ENCODE measurements at regions not wholly inside any gene's neighbourhood (a gene's known extent, or its start where the extent isn't known, plus 50 kb on each side); places are given as distances from the start of the nearest gene placed in this dataset.

- H3K4me1 Mint-ChIP-seq (ENCODE audit: low read depth) = no peaks in the 10 kb centered on the region
- H3K36me3 Mint-ChIP-seq (ENCODE audit: low read depth) = no peaks in the 10 kb centered on the region
- H3K27me3 Mint-ChIP-seq (ENCODE audit: low read depth) = no peaks in the 10 kb centered on the region
- no peaks in the 10 kb centered on the region for H3K9me3 Mint-ChIP-seq
- no peak overlapping the region for H3K27ac Mint-ChIP-seq
- H3K4me3 Mint-ChIP-seq = no peak overlapping the region
These were observed 417.0 kb upstream of the AGTR1 start for GRCh38 chr3:148280623-148281242.

- Mint-ChIP-seq H3K27me3 (ENCODE audit: low read depth) (peaks cover 7% of the 10 kb centered on the region), H3K4me1 (ENCODE audit: low read depth) (no peaks in the 10 kb centered on the region)
These were observed 408.5 kb upstream of the AGTR1 start for GRCh38 chr3:148289159-148289558.

GRCh38 chr3:148297013-148297412 lies 400.7 kb upstream of the AGTR1 start:
- peaks cover 13% of the 10 kb centered on the region for H3K9me3 Mint-ChIP-seq
- H3K4me3 Mint-ChIP-seq = no peak overlapping the region
- peaks cover 12% of the 10 kb centered on the region for H3K4me1 Mint-ChIP-seq (ENCODE audit: low read depth)
- peaks cover 3% of the 10 kb centered on the region for H3K27me3 Mint-ChIP-seq (ENCODE audit: low read depth)
- H3K27ac Mint-ChIP-seq = no peak overlapping the region
- H3K36me3 Mint-ChIP-seq (ENCODE audit: low read depth) = no peaks in the 10 kb centered on the region

More at GRCh38 chr3:148289159-148289558, 408.5 kb upstream of the AGTR1 start:
- H3K27ac Mint-ChIP-seq = no peak overlapping the region
- H3K36me3 Mint-ChIP-seq (ENCODE audit: low read depth) = no peaks in the 10 kb centered on the region
- no peak overlapping the region for H3K4me3 Mint-ChIP-seq
- peaks cover 5% of the 10 kb centered on the region for H3K9me3 Mint-ChIP-seq

- H3K9me3 Mint-ChIP-seq = no peaks in the 10 kb centered on the region
- H3K36me3 Mint-ChIP-seq (ENCODE audit: low read depth) = no peaks in the 10 kb centered on the region
- H3K27me3 Mint-ChIP-seq (ENCODE audit: low read depth) = no peaks in the 10 kb centered on the region
- H3K4me1 Mint-ChIP-seq (ENCODE audit: low read depth) = no peaks in the 10 kb centered on the region
- H3K27ac Mint-ChIP-seq = no peak overlapping the region
- no peak overlapping the region for H3K4me3 Mint-ChIP-seq
These were observed 390.3 kb upstream of the AGTR1 start for GRCh38 chr3:148307443-148307843.

GRCh38 chr3:148309390-148310035 lies 388.2 kb upstream of the AGTR1 start:
- Mint-ChIP-seq H3K27me3 (ENCODE audit: low read depth) (no peaks in the 10 kb centered on the region), H3K36me3 (ENCODE audit: low read depth) (no peaks in the 10 kb centered on the region), H3K9me3 (no peaks in the 10 kb centered on the region), H3K4me1 (ENCODE audit: low read depth) (no peaks in the 10 kb centered on the region), H3K27ac (no peak overlapping the region), H3K4me3 (no peak overlapping the region)

- H3K4me1 Mint-ChIP-seq (ENCODE audit: low read depth) = peaks cover 7% of the 10 kb centered on the region
- no peaks in the 10 kb centered on the region for H3K36me3 Mint-ChIP-seq (ENCODE audit: low read depth)
- no peak overlapping the region for H3K4me3 Mint-ChIP-seq
- no peak overlapping the region for H3K27ac Mint-ChIP-seq
- no peaks in the 10 kb centered on the region for H3K9me3 Mint-ChIP-seq
- no peaks in the 10 kb centered on the region for H3K27me3 Mint-ChIP-seq (ENCODE audit: low read depth)
These were observed 381.9 kb upstream of the AGTR1 start for GRCh38 chr3:148315756-148316155.

GRCh38 chr3:148318240-148318639 lies 379.5 kb upstream of the AGTR1 start:
- Mint-ChIP-seq H3K9me3 (peaks cover 4% of the 10 kb centered on the region), H3K27me3 (ENCODE audit: low read depth) (no peaks in the 10 kb centered on the region), H3K4me1 (ENCODE audit: low read depth) (peaks cover 7% of the 10 kb centered on the region), H3K27ac (no peak overlapping the region), H3K4me3 (no peak overlapping the region), H3K36me3 (ENCODE audit: low read depth) (no peaks in the 10 kb centered on the region)

GRCh38 chr3:148319161-148319915 lies 378.4 kb upstream of the AGTR1 start:
- Mint-ChIP-seq H3K36me3 (ENCODE audit: low read depth) (no peaks in the 10 kb centered on the region), H3K4me1 (ENCODE audit: low read depth) (peaks cover 7% of the 10 kb centered on the region), H3K27me3 (ENCODE audit: low read depth) (no peaks in the 10 kb centered on the region), H3K27ac (peak overlapping the region; percentile 20), H3K4me3 (no peak overlapping the region), H3K9me3 (peaks cover 12% of the 10 kb centered on the region)

- no peak overlapping the region for H3K4me3 Mint-ChIP-seq
- H3K27ac Mint-ChIP-seq = no peak overlapping the region
- no peaks in the 10 kb centered on the region for H3K27me3 Mint-ChIP-seq (ENCODE audit: low read depth)
- H3K36me3 Mint-ChIP-seq (ENCODE audit: low read depth) = no peaks in the 10 kb centered on the region
- peaks cover 17% of the 10 kb centered on the region for H3K9me3 Mint-ChIP-seq
- H3K4me1 Mint-ChIP-seq (ENCODE audit: low read depth) = peaks cover 7% of the 10 kb centered on the region
These were observed 377.7 kb upstream of the AGTR1 start for GRCh38 chr3:148319960-148320359.

GRCh38 chr3:148329481-148330235 lies 368.0 kb upstream of the AGTR1 start:
- Mint-ChIP-seq H3K4me1 (ENCODE audit: low read depth) (no peaks in the 10 kb centered on the region), H3K27me3 (ENCODE audit: low read depth) (no peaks in the 10 kb centered on the region), H3K36me3 (ENCODE audit: low read depth) (no peaks in the 10 kb centered on the region), H3K4me3 (no peak overlapping the region), H3K9me3 (peaks cover 9% of the 10 kb centered on the region), H3K27ac (no peak overlapping the region)

- H3K4me3 Mint-ChIP-seq = no peak overlapping the region
These were observed 367.2 kb upstream of the AGTR1 start for GRCh38 chr3:148330542-148330941.

GRCh38 chr3:148331081-148331846 lies 366.4 kb upstream of the AGTR1 start:
- no peaks in the 10 kb centered on the region for H3K4me1 Mint-ChIP-seq (ENCODE audit: low read depth)
- H3K27ac Mint-ChIP-seq = no peak overlapping the region
- H3K4me3 Mint-ChIP-seq = no peak overlapping the region
- H3K9me3 Mint-ChIP-seq = peaks cover 5% of the 10 kb centered on the region
- no peaks in the 10 kb centered on the region for H3K36me3 Mint-ChIP-seq (ENCODE audit: low read depth)
- no peaks in the 10 kb centered on the region for H3K27me3 Mint-ChIP-seq (ENCODE audit: low read depth)

More at GRCh38 chr3:148330542-148330941, 367.2 kb upstream of the AGTR1 start:
- peaks cover 5% of the 10 kb centered on the region for H3K9me3 Mint-ChIP-seq
- no peaks in the 10 kb centered on the region for H3K27me3 Mint-ChIP-seq (ENCODE audit: low read depth)
- H3K36me3 Mint-ChIP-seq (ENCODE audit: low read depth) = no peaks in the 10 kb centered on the region
- H3K4me1 Mint-ChIP-seq (ENCODE audit: low read depth) = no peaks in the 10 kb centered on the region
- no peak overlapping the region for H3K27ac Mint-ChIP-seq

- Mint-ChIP-seq H3K4me1 (ENCODE audit: low read depth) (no peaks in the 10 kb centered on the region), H3K27ac (no peak overlapping the region), H3K36me3 (ENCODE audit: low read depth) (no peaks in the 10 kb centered on the region), H3K27me3 (ENCODE audit: low read depth) (no peaks in the 10 kb centered on the region), H3K9me3 (peaks cover 6% of the 10 kb centered on the region), H3K4me3 (no peak overlapping the region)
These were observed 365.2 kb upstream of the AGTR1 start for GRCh38 chr3:148332509-148332908.

GRCh38 chr3:148333091-148333490 lies 364.6 kb upstream of the AGTR1 start:
- Mint-ChIP-seq H3K27ac (no peak overlapping the region), H3K36me3 (ENCODE audit: low read depth) (no peaks in the 10 kb centered on the region), H3K27me3 (ENCODE audit: low read depth) (no peaks in the 10 kb centered on the region), H3K4me3 (no peak overlapping the region), H3K9me3 (peaks cover 9% of the 10 kb centered on the region), H3K4me1 (ENCODE audit: low read depth) (no peaks in the 10 kb centered on the region)

Data from T-helper 1 cell treated with Interleukin-12 subunit alpha and Interleukin-12 subunit beta and Interleukin-4 antibody, amounts not matched to agents 30 μg/mL and 1 μg/mL, for 36 hours (primary cell).